ENCODE measurements at regions not wholly inside any gene's neighbourhood (a gene's known extent, or its start where the extent isn't known, plus 50 kb on each side); places are given as distances from the start of the nearest gene placed in this dataset.

- no peak overlapping the region for H3K27ac ChIP-seq
- DNase-seq (ENCODE audit: low spot score), result no peak
- H3K4me3 ChIP-seq, result no peak overlapping the region
- H3K9me3 Mint-ChIP-seq, result peaks cover 2% of the 10 kb centered on the region
- no peak overlapping the region for H3K4me2 ChIP-seq
- H3K4me1 ChIP-seq, result no peaks in the 10 kb centered on the region
- H3K27me3 ChIP-seq, result no peaks in the 10 kb centered on the region
- H3K4me3 Mint-ChIP-seq, result no peak overlapping the region
- H3K9ac ChIP-seq, result no peak overlapping the region
- H2AFZ ChIP-seq (replicated peaks), result no peak overlapping the region
- peaks cover 7% of the 10 kb centered on the region for H3K4me1 Mint-ChIP-seq
- no peaks in the 10 kb centered on the region for H3K9me3 ChIP-seq (ENCODE audit: low read depth)
- no peaks in the 10 kb centered on the region for H3F3A ChIP-seq (ENCODE audit: low read depth)
- TF ChIP-seq EZH2 (IDR thresholded peaks at IDR 0.05), result no peak
- TF ChIP-seq, protein P1, sequence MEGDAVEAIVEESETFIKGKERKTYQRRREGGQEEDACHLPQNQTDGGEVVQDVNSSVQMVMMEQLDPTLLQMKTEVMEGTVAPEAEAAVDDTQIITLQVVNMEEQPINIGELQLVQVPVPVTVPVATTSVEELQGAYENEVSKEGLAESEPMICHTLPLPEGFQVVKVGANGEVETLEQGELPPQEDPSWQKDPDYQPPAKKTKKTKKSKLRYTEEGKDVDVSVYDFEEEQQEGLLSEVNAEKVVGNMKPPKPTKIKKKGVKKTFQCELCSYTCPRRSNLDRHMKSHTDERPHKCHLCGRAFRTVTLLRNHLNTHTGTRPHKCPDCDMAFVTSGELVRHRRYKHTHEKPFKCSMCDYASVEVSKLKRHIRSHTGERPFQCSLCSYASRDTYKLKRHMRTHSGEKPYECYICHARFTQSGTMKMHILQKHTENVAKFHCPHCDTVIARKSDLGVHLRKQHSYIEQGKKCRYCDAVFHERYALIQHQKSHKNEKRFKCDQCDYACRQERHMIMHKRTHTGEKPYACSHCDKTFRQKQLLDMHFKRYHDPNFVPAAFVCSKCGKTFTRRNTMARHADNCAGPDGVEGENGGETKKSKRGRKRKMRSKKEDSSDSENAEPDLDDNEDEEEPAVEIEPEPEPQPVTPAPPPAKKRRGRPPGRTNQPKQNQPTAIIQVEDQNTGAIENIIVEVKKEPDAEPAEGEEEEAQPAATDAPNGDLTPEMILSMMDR (IDR thresholded peaks at IDR 0.05), result no peak
- no peak for TF ChIP-seq EZH2phosphoT487 (IDR thresholded peaks at IDR 0.05)
- H3K27ac Mint-ChIP-seq, result no peak overlapping the region
- no peaks in the 10 kb centered on the region for H3K36me3 ChIP-seq
- no peaks in the 10 kb centered on the region for H3K36me3 Mint-ChIP-seq
- H3K79me2 ChIP-seq (ENCODE audit: low read depth), result no peaks in the 10 kb centered on the region
- no peaks in the 10 kb centered on the region for H4K20me1 ChIP-seq (ENCODE audit: low read depth)
- H3K27me3 Mint-ChIP-seq (ENCODE audit: insufficient read depth, low read depth), result peaks cover 7% of the 10 kb centered on the region
These were observed 161.6 kb upstream of the NCK2 start for GRCh38 chr2:105582952-105583660.

DNA sequence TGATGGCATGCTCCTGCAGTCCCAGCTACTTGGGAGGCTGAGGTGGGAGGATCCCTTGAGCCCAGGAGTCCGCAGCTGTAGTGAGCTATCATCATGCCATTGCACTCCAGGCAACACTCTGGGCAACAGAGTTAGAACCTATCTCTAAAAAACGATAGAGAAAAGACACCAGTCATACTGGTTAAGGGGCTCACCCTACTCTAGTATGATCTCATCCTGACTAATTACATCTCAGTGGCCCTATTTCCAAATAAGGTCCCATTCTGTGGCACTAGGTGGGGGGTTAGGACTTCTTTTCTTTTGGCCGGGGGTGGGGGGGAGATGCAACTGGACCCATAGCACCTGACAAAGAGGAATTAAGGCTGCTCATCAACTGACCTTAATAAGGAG lies 163.2 kb upstream of the NCK2 start:
- Histone ChIP-seq H3K4me2 (no peak overlapping the region), H3K9me3 (ENCODE audit: low read depth) (no peaks in the 10 kb centered on the region), H3K36me3 (no peaks in the 10 kb centered on the region), H3K4me1 (peaks cover 6% of the 10 kb centered on the region), H3F3A (ENCODE audit: low read depth) (no peaks in the 10 kb centered on the region), H2AFZ (replicated peaks) (no peak overlapping the region), H4K20me1 (ENCODE audit: low read depth) (no peaks in the 10 kb centered on the region), H3K79me2 (ENCODE audit: low read depth) (no peaks in the 10 kb centered on the region), H3K27ac (no peak overlapping the region), H3K27me3 (no peaks in the 10 kb centered on the region), H3K4me3 (no peak overlapping the region), H3K9ac (no peak overlapping the region)
- no peak overlapping the region for H3K27ac Mint-ChIP-seq
- H3K4me3 Mint-ChIP-seq, result no peak overlapping the region
- no peak for TF ChIP-seq EZH2phosphoT487 (IDR thresholded peaks at IDR 0.05)
- TF ChIP-seq, protein P1 (IDR thresholded peaks at IDR 0.05), result no peak
- no peak for TF ChIP-seq EZH2 (IDR thresholded peaks at IDR 0.05)
- H3K9me3 Mint-ChIP-seq, result peaks cover 2% of the 10 kb centered on the region
- H3K27me3 Mint-ChIP-seq (ENCODE audit: insufficient read depth, low read depth), result peaks cover 7% of the 10 kb centered on the region
- peaks cover 12% of the 10 kb centered on the region for H3K4me1 Mint-ChIP-seq
- H3K36me3 Mint-ChIP-seq, result no peaks in the 10 kb centered on the region
- DNase-seq (ENCODE audit: low spot score), result no peak

- H3K36me3 Mint-ChIP-seq, result no peaks in the 10 kb centered on the region
- no peak overlapping the region for H2AFZ ChIP-seq (replicated peaks)
These were observed 163.7 kb upstream of the NCK2 start for GRCh38 chr2:105580870-105581554.

More at GRCh38 chr2:105580870-105581554, 163.7 kb upstream of the NCK2 start:
- Histone ChIP-seq H3K4me1 (peaks cover 7% of the 10 kb centered on the region), H3K4me3 (no peak overlapping the region), H3K36me3 (no peaks in the 10 kb centered on the region), H3K9ac (no peak overlapping the region), H3K79me2 (ENCODE audit: low read depth) (no peaks in the 10 kb centered on the region), H3K27me3 (no peaks in the 10 kb centered on the region), H3F3A (ENCODE audit: low read depth) (no peaks in the 10 kb centered on the region), H3K9me3 (ENCODE audit: low read depth) (no peaks in the 10 kb centered on the region), H4K20me1 (ENCODE audit: low read depth) (no peaks in the 10 kb centered on the region), H3K27ac (no peak overlapping the region), H3K4me2 (no peak overlapping the region)
- no peak for DNase-seq (ENCODE audit: low spot score)
- peaks cover under 1% of the 10 kb centered on the region for H3K9me3 Mint-ChIP-seq
- TF ChIP-seq EZH2 (IDR thresholded peaks at IDR 0.05), result no peak
- TF ChIP-seq, protein P1 (IDR thresholded peaks at IDR 0.05), result no peak
- no peak for TF ChIP-seq EZH2phosphoT487 (IDR thresholded peaks at IDR 0.05)
- H3K4me1 Mint-ChIP-seq, result peaks cover 16% of the 10 kb centered on the region
- H3K27me3 Mint-ChIP-seq (ENCODE audit: insufficient read depth, low read depth), result peaks cover 7% of the 10 kb centered on the region
- H3K27ac Mint-ChIP-seq, result no peak overlapping the region
- no peak overlapping the region for H3K4me3 Mint-ChIP-seq
